ENCODE measurements at regions not wholly inside any gene's neighbourhood (a gene's known extent, or its start where the extent isn't known, plus 50 kb on each side); places are given as distances from the start of the nearest gene placed in this dataset.

- Histone ChIP-seq H3K4me1 (no peaks in the 10 kb centered on the region), H3K4me3 (no peak overlapping the region), H3K36me3 (no peaks in the 10 kb centered on the region), H3K9me3 (no peaks in the 10 kb centered on the region), H3K9ac (ENCODE audit: low read depth in 2 of 2, low read length in 2 of 2) (no peak overlapping the region), H3K27ac (no peak overlapping the region), H3K27me3 (no peaks in the 10 kb centered on the region)
- TF ChIP-seq CTCF (IDR thresholded peaks at IDR 0.05) = no peak
- no peak for DNase-seq
- intact Hi-C loops (cut with DNase I) = no loop called here
Observed at GRCh38 chr2:10221976-10222870, 80.5 kb upstream of the HPCAL1 start.

- no peak for TF ChIP-seq CTCF (IDR thresholded peaks at IDR 0.05)
- intact Hi-C loops (cut with DNase I) = no loop called here
- H3K9ac ChIP-seq (ENCODE audit: low read depth in 2 of 2, low read length in 2 of 2) = no peak overlapping the region
- H3K4me3 ChIP-seq = no peak overlapping the region
- no peak for DNase-seq
- H3K4me1 ChIP-seq = no peaks in the 10 kb centered on the region
- no peak overlapping the region for H3K27ac ChIP-seq
- no peaks in the 10 kb centered on the region for H3K36me3 ChIP-seq
- H3K27me3 ChIP-seq = no peaks in the 10 kb centered on the region
- H3K9me3 ChIP-seq = no peaks in the 10 kb centered on the region
Observed at GRCh38 chr2:10223471-10223870, 79.2 kb upstream of the HPCAL1 start.

GRCh38 chr2:10223932-10224720 lies 78.6 kb upstream of the HPCAL1 start:
- Histone ChIP-seq H3K4me3 (no peak overlapping the region), H3K9me3 (no peaks in the 10 kb centered on the region), H3K4me1 (no peaks in the 10 kb centered on the region), H3K27me3 (no peaks in the 10 kb centered on the region), H3K27ac (no peak overlapping the region), H3K9ac (ENCODE audit: low read depth in 2 of 2, low read length in 2 of 2) (no peak overlapping the region), H3K36me3 (no peaks in the 10 kb centered on the region)
- intact Hi-C loops (cut with DNase I) = no loop called here
- no peak for DNase-seq
- TF ChIP-seq CTCF (IDR thresholded peaks at IDR 0.05) = no peak

- Histone ChIP-seq H3K4me1 (no peaks in the 10 kb centered on the region), H3K36me3 (no peaks in the 10 kb centered on the region), H3K27me3 (no peaks in the 10 kb centered on the region), H3K4me3 (no peak overlapping the region), H3K9ac (ENCODE audit: low read depth in 2 of 2, low read length in 2 of 2) (no peak overlapping the region), H3K9me3 (no peaks in the 10 kb centered on the region), H3K27ac (no peak overlapping the region)
- no peak for TF ChIP-seq CTCF (IDR thresholded peaks at IDR 0.05)
- intact Hi-C loops (cut with DNase I) = no loop called here
- DNase-seq = no peak
Observed at GRCh38 chr2:10224734-10225133, 78.0 kb upstream of the HPCAL1 start.

- intact Hi-C loops (cut with DNase I) = no loop called here
- DNase-seq = no peak
- H3K9me3 ChIP-seq = no peaks in the 10 kb centered on the region
- no peaks in the 10 kb centered on the region for H3K4me1 ChIP-seq
- H3K27me3 ChIP-seq = no peaks in the 10 kb centered on the region
- no peak overlapping the region for H3K27ac ChIP-seq
- no peaks in the 10 kb centered on the region for H3K36me3 ChIP-seq
- no peak for TF ChIP-seq CTCF (IDR thresholded peaks at IDR 0.05)
- H3K4me3 ChIP-seq = no peak overlapping the region
- H3K9ac ChIP-seq (ENCODE audit: low read depth in 2 of 2, low read length in 2 of 2) = peak overlapping the region in 1 of 2 donors; percentile 35
Observed at GRCh38 chr2:10225291-10226037, 77.2 kb upstream of the HPCAL1 start.

Data from colonic mucosa (tissue), 4 donors.